ENCODE measurements at regions not wholly inside any gene's neighbourhood (a gene's known extent, or its start where the extent isn't known, plus 50 kb on each side); places are given as distances from the start of the nearest gene placed in this dataset.

GRCh38 chr11:43579171-43579918 lies 101.2 kb upstream of the HSD17B12 start:
- Mint-ChIP-seq H3K27me3 (ENCODE audit: low read depth) (peaks cover 95% of the 10 kb centered on the region), H3K27ac (no peak overlapping the region), H3K9me3 (no peaks in the 10 kb centered on the region), H3K4me1 (ENCODE audit: low read depth) (peaks cover 28% of the 10 kb centered on the region), H3K4me3 (peak overlapping the region; percentile 72), H3K36me3 (ENCODE audit: low read depth) (peaks cover 2% of the 10 kb centered on the region)
- peak; percentile 20 for DNase-seq (ENCODE audit: low spot score)

- Mint-ChIP-seq H3K4me1 (ENCODE audit: low read depth) (peaks cover 24% of the 10 kb centered on the region), H3K27ac (no peak overlapping the region), H3K4me3 (peak overlapping the region; percentile 67), H3K9me3 (no peaks in the 10 kb centered on the region), H3K36me3 (ENCODE audit: low read depth) (peaks cover 2% of the 10 kb centered on the region), H3K27me3 (ENCODE audit: low read depth) (peaks cover 94% of the 10 kb centered on the region)
- no peak for DNase-seq (ENCODE audit: low spot score)
Observed at GRCh38 chr11:43579919-43580276, 100.6 kb upstream of the HSD17B12 start.

- peaks cover 20% of the 10 kb centered on the region for H3K4me1 Mint-ChIP-seq (ENCODE audit: low read depth)
- peak overlapping the region; percentile 73 for H3K4me3 Mint-ChIP-seq
- no peaks in the 10 kb centered on the region for H3K9me3 Mint-ChIP-seq
- DNase-seq (ENCODE audit: low spot score), result no peak
- peaks cover 93% of the 10 kb centered on the region for H3K27me3 Mint-ChIP-seq (ENCODE audit: low read depth)
- H3K27ac Mint-ChIP-seq, result peak overlapping the region; percentile 26
- H3K36me3 Mint-ChIP-seq (ENCODE audit: low read depth), result peaks cover 2% of the 10 kb centered on the region
Observed at GRCh38 chr11:43580735-43581369, 99.7 kb upstream of the HSD17B12 start.

- H3K4me3 Mint-ChIP-seq, result no peak overlapping the region
- H3K27me3 Mint-ChIP-seq (ENCODE audit: low read depth), result peaks cover 92% of the 10 kb centered on the region
- no peaks in the 10 kb centered on the region for H3K9me3 Mint-ChIP-seq
- H3K36me3 Mint-ChIP-seq (ENCODE audit: low read depth), result peaks cover 2% of the 10 kb centered on the region
- H3K4me1 Mint-ChIP-seq (ENCODE audit: low read depth), result peaks cover 18% of the 10 kb centered on the region
- DNase-seq (ENCODE audit: low spot score), result no peak
- H3K27ac Mint-ChIP-seq, result no peak overlapping the region
Observed at GRCh38 chr11:43581370-43582023, 99.0 kb upstream of the HSD17B12 start.

GRCh38 chr11:43582024-43582862 lies 98.3 kb upstream of the HSD17B12 start:
- Mint-ChIP-seq H3K36me3 (ENCODE audit: low read depth) (peaks cover 2% of the 10 kb centered on the region), H3K27ac (no peak overlapping the region), H3K4me1 (ENCODE audit: low read depth) (peaks cover 13% of the 10 kb centered on the region), H3K27me3 (ENCODE audit: low read depth) (peaks cover 90% of the 10 kb centered on the region), H3K9me3 (no peaks in the 10 kb centered on the region), H3K4me3 (no peak overlapping the region)
- DNase-seq (ENCODE audit: low spot score), result no peak

- Mint-ChIP-seq H3K9me3 (no peaks in the 10 kb centered on the region), H3K4me3 (no peak overlapping the region), H3K27me3 (ENCODE audit: low read depth) (peaks cover 86% of the 10 kb centered on the region), H3K4me1 (ENCODE audit: low read depth) (peaks cover 13% of the 10 kb centered on the region), H3K36me3 (ENCODE audit: low read depth) (peaks cover 2% of the 10 kb centered on the region), H3K27ac (no peak overlapping the region)
- no peak for DNase-seq (ENCODE audit: low spot score)
Observed at GRCh38 chr11:43582863-43583462, 97.6 kb upstream of the HSD17B12 start.

- H3K27me3 Mint-ChIP-seq (ENCODE audit: low read depth), result peaks cover 82% of the 10 kb centered on the region
- no peak overlapping the region for H3K27ac Mint-ChIP-seq
- H3K4me3 Mint-ChIP-seq, result no peak overlapping the region
- DNase-seq (ENCODE audit: low spot score), result no peak
- peaks cover 2% of the 10 kb centered on the region for H3K36me3 Mint-ChIP-seq (ENCODE audit: low read depth)
- H3K9me3 Mint-ChIP-seq, result no peaks in the 10 kb centered on the region
- H3K4me1 Mint-ChIP-seq (ENCODE audit: low read depth), result peaks cover 13% of the 10 kb centered on the region
Observed at GRCh38 chr11:43583548-43583947, 97.0 kb upstream of the HSD17B12 start.

GRCh38 chr11:43585877-43586608 lies 94.5 kb upstream of the HSD17B12 start:
- Mint-ChIP-seq H3K27me3 (ENCODE audit: low read depth) (peaks cover 69% of the 10 kb centered on the region), H3K27ac (no peak overlapping the region), H3K9me3 (no peaks in the 10 kb centered on the region), H3K4me3 (no peak overlapping the region), H3K36me3 (ENCODE audit: low read depth) (no peaks in the 10 kb centered on the region), H3K4me1 (ENCODE audit: low read depth) (no peaks in the 10 kb centered on the region)
- DNase-seq (ENCODE audit: low spot score), result no peak

- no peaks in the 10 kb centered on the region for H3K36me3 Mint-ChIP-seq (ENCODE audit: low read depth)
- H3K27ac Mint-ChIP-seq, result no peak overlapping the region
- H3K4me1 Mint-ChIP-seq (ENCODE audit: low read depth), result no peaks in the 10 kb centered on the region
- H3K4me3 Mint-ChIP-seq, result no peak overlapping the region
- peaks cover 44% of the 10 kb centered on the region for H3K27me3 Mint-ChIP-seq (ENCODE audit: low read depth)
- no peaks in the 10 kb centered on the region for H3K9me3 Mint-ChIP-seq
- no peak for DNase-seq (ENCODE audit: low spot score)
Observed at GRCh38 chr11:43589601-43590250, 90.8 kb upstream of the HSD17B12 start.

- H3K27ac Mint-ChIP-seq, result no peak overlapping the region
- no peak for DNase-seq (ENCODE audit: low spot score)
- no peaks in the 10 kb centered on the region for H3K4me1 Mint-ChIP-seq (ENCODE audit: low read depth)
- no peak overlapping the region for H3K4me3 Mint-ChIP-seq
- no peaks in the 10 kb centered on the region for H3K36me3 Mint-ChIP-seq (ENCODE audit: low read depth)
- H3K9me3 Mint-ChIP-seq, result no peaks in the 10 kb centered on the region
- H3K27me3 Mint-ChIP-seq (ENCODE audit: low read depth), result peaks cover 7% of the 10 kb centered on the region
Observed at GRCh38 chr11:43601511-43601910, 79.0 kb upstream of the HSD17B12 start.

GRCh38 chr11:43602670-43603069 lies 77.9 kb upstream of the HSD17B12 start:
- Mint-ChIP-seq H3K27ac (no peak overlapping the region), H3K4me1 (ENCODE audit: low read depth) (no peaks in the 10 kb centered on the region), H3K4me3 (no peak overlapping the region), H3K27me3 (ENCODE audit: low read depth) (peaks cover 5% of the 10 kb centered on the region), H3K9me3 (no peaks in the 10 kb centered on the region), H3K36me3 (ENCODE audit: low read depth) (no peaks in the 10 kb centered on the region)
- no peak for DNase-seq (ENCODE audit: low spot score)

GRCh38 chr11:43614214-43614613 lies 66.3 kb upstream of the HSD17B12 start:
- Mint-ChIP-seq H3K4me3 (no peak overlapping the region), H3K36me3 (ENCODE audit: low read depth) (no peaks in the 10 kb centered on the region), H3K27ac (no peak overlapping the region), H3K4me1 (ENCODE audit: low read depth) (no peaks in the 10 kb centered on the region), H3K27me3 (ENCODE audit: low read depth) (peaks cover 2% of the 10 kb centered on the region), H3K9me3 (peaks cover 17% of the 10 kb centered on the region)
- DNase-seq (ENCODE audit: low spot score), result no peak

All from T-helper 2 cell treated with Interferon-gamma antibody and Interleukin-4, amounts not matched to agents 5 μg/mL and 100 μg/mL, for 36 hours (primary cell).